HG03139 (cell line): ENCODE measurements at regions not wholly inside any gene's neighbourhood (a gene's known extent, or its start where the extent isn't known, plus 50 kb on each side); places are given as distances from the start of the nearest gene placed in this dataset.
"Not testable (repeated sequence)": the region's sequence is repeated elsewhere in the genome, so short reads cannot be mapped to it uniquely, and the experiment has no call there.

Experiments
- ATAC-seq: cut with Tn5 transposase; IDR thresholded peaks from one replicate; pipeline ENCODE4 v1.9.1; 2021; ENCODE audit not compliant: unreplicated experiment

- no peak for ATAC-seq
These were observed 126.8 kb upstream of the SMLR1 start for GRCh38 chr6:130700397-130700796.

GRCh38 chr6:130708338-130708737 is 118.9 kb upstream of the SMLR1 start:
- no peak for ATAC-seq

- not testable (repeated sequence) for ATAC-seq
These were observed 115.6 kb upstream of the SMLR1 start for GRCh38 chr6:130711641-130712040.

- no peak for ATAC-seq
These were observed 114.1 kb upstream of the SMLR1 start for GRCh38 chr6:130713144-130713543.

- ATAC-seq = no peak
These were observed 112.1 kb upstream of the SMLR1 start for GRCh38 chr6:130715058-130715457.

- no peak for ATAC-seq
These were observed 110.7 kb upstream of the SMLR1 start for GRCh38 chr6:130716466-130716865.

GRCh38 chr6:130717657-130718056 is 109.5 kb upstream of the SMLR1 start:
- no peak for ATAC-seq

GRCh38 chr6:130720076-130720715 is 107.0 kb upstream of the SMLR1 start:
- no peak for ATAC-seq

- ATAC-seq = no peak
These were observed 103.1 kb upstream of the SMLR1 start for GRCh38 chr6:130724089-130724488.

GRCh38 chr6:130725551-130725950 is 101.7 kb upstream of the SMLR1 start:
- no peak for ATAC-seq

GRCh38 chr6:130728064-130728463 is 99.1 kb upstream of the SMLR1 start:
- not testable (repeated sequence) for ATAC-seq

- ATAC-seq = no peak
These were observed 96.6 kb upstream of the SMLR1 start for GRCh38 chr6:130730600-130730999.

GRCh38 chr6:130734161-130734560 is 93.0 kb upstream of the SMLR1 start:
- no peak for ATAC-seq

GRCh38 chr6:130740308-130740707 is 86.9 kb upstream of the SMLR1 start:
- no peak for ATAC-seq

GRCh38 chr6:130742131-130742681 is 85.0 kb upstream of the SMLR1 start:
- ATAC-seq = no peak

GRCh38 chr6:130743175-130743574 is 84.0 kb upstream of the SMLR1 start:
- no peak for ATAC-seq

GRCh38 chr6:130744576-130745366 is 82.4 kb upstream of the SMLR1 start:
- no peak for ATAC-seq

GRCh38 chr6:130748041-130748440 is 79.2 kb upstream of the SMLR1 start:
- no peak for ATAC-seq

- no peak for ATAC-seq
These were observed 77.8 kb upstream of the SMLR1 start for GRCh38 chr6:130749402-130749801.

GRCh38 chr6:130752267-130752666 is 74.9 kb upstream of the SMLR1 start:
- no peak for ATAC-seq

- no peak for ATAC-seq
These were observed 72.3 kb upstream of the SMLR1 start for GRCh38 chr6:130754786-130755367.
